HG03439 (cell line): ENCODE measurements at regions not wholly inside any gene's neighbourhood (a gene's known extent, or its start where the extent isn't known, plus 50 kb on each side); places are given as distances from the start of the nearest gene placed in this dataset.
"Not testable (repeated sequence)": the region's sequence is repeated elsewhere in the genome, so short reads cannot be mapped to it uniquely, and the experiment has no call there.

ENCODE experiments used
- ATAC-seq: cut with Tn5 transposase; IDR thresholded peaks from one replicate; pipeline ENCODE4 v1.9.1; 2021; ENCODE audit warnings: mild to moderate bottlenecking, moderate library complexity; ENCODE audit not compliant: unreplicated experiment

DNA sequence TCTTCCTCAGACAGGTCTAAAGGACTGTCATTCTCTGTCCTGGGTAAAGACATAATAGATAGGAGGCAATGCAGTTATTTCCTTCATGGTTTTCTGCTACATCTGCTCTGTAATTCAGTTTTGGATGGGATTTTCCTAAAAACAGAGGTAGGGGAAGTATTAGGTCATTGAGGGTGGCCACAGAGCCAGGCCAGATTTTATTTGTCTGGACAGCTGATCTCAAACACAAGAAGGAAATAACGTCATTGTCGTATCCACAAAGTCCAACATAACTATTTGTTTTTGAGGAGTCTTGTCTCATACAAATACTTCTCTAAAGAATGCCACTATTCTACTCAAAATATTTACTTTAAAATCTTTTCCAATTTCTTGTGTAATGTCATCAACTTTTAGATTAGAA lies 154.8 kb upstream of the MAP2 start:
- no peak for ATAC-seq

DNA sequence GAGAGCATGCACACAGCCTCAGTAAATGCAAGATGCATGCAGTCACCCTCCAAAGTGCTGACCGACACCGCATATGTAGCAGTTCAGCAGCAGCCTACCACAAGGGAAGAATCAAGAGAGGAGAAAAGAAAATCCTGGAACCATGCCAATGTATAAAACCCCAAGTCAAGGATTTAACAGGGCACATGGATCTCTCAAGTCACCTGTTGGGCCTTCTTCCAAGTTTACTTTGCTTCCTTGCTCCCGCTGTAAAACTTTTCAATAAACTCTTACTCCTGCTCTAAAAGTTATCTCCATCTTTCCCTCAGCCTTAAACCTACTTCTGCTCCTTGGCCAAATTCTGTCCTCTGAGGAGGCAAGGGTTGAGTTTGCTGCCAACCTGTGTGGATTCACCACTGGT lies 147.8 kb upstream of the MAP2 start:
- no peak for ATAC-seq

DNA sequence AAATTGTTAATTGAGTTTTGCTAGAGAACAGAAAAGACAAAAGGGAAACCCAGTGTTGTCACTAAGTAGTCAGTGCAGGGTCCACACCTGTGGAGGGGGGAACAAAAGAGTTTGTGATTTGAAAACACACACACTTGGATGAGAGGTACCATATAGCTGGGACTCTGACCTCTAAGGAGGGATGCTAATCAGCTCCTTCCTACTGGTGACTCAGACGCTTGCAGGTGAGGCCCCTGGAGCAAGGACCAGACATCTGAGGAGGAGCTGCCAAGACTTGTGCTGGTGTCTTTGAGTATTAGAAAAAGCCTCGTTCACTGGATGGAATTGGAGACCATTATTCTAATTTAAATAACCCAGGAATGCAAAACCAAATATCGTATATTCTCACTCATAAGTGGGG lies 146.4 kb upstream of the MAP2 start:
- no peak for ATAC-seq

DNA sequence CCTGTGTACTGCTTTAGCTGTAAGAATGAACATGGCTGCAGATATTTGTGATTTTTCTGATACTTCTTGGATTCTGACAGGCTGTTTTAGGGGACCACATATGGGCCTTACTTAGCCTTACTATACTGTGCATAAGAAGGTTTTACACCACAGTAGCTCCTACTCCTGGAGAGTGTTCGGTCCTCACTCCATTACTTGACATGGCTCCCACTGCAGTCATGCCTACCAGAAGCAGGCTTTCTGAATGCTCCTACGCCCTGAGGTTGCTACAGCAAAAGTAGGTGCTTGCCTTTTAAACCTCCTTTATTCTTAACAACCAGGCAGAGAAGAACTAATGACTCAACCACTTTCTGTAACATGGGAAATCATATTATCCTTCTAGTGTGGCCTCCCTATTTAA lies 125.2 kb upstream of the MAP2 start:
- no peak for ATAC-seq

DNA sequence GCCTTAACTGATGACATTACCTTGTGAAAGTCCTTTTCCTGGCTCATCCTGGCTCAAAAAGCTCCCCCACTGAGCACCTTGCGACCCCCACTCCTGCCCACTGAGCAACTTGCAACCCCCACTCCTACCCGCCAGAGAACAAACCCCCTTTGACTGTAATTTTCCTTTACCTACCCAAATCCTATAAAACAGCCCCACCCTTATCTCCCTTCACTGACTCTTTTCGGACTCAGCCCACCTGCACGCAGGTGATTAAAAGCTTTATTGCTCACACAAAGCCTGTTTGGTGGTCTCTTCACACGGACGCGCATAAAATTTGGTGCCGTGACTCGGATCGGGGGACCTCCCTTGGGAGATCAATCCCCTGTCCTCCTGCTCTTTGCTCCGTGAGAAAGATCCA lies 124.4 kb upstream of the MAP2 start:
- not testable (repeated sequence) for ATAC-seq

DNA sequence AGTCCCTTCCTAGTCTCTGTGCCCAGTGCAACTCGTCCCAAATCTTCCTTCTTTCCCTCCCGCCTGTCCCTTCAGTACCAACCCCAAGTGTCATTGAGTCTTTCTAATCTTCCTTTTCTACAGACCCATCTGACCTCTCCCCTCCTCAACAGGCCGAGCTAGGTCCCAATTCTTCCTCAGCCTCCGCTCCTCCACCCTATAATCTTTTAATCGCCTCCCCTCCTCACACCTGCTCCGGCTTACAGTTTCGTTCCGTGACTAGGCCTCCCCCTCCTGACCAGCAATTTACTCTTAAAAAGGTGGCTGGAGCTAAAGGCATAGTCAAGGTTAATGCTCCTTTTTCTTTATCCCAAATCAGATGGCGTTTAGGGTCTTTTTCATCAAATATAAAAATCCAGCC lies 123.1 kb upstream of the MAP2 start:
- not testable (repeated sequence) for ATAC-seq

DNA sequence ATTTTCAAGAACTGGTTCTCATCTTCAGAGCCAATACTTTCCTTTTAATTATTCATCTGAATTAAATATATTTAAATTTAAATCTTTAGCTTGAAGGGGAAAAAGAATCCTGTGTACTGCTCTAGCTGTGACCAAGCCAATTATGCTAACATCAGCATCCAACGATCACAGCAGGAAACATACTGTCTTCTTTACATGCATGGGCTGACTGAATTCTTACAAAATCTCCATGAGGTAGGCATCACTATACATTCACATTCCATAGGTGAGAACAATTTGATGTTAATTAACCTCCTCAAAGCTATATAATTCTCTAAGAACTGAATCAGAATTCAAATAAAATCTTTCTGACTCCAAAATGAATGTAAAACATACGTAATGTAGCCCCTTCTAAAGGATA lies 118.8 kb upstream of the MAP2 start:
- ATAC-seq, result no peak

DNA sequence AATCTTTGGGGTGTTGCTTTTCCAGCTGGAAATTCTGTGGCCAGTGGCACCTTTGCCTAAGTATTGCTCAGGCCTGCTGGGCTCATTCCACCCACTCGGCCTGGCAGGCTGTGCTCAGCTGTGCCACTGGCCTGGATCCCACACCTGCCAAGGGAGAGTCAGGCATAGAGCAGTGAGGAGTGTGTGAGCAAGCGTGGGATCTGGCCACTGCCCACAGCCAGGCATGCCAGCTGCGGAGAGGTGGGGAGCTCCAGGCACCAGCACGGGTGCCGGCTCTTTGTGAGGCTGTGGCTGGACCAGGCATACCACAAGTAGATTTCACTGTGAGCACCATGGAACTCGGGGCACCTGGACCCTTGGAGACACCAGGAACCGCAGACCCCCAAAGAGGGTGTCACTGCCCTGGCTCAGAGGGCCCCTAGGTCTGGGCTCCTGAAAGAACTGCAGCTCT lies 118.1 kb upstream of the MAP2 start:
- ATAC-seq, result no peak

DNA sequence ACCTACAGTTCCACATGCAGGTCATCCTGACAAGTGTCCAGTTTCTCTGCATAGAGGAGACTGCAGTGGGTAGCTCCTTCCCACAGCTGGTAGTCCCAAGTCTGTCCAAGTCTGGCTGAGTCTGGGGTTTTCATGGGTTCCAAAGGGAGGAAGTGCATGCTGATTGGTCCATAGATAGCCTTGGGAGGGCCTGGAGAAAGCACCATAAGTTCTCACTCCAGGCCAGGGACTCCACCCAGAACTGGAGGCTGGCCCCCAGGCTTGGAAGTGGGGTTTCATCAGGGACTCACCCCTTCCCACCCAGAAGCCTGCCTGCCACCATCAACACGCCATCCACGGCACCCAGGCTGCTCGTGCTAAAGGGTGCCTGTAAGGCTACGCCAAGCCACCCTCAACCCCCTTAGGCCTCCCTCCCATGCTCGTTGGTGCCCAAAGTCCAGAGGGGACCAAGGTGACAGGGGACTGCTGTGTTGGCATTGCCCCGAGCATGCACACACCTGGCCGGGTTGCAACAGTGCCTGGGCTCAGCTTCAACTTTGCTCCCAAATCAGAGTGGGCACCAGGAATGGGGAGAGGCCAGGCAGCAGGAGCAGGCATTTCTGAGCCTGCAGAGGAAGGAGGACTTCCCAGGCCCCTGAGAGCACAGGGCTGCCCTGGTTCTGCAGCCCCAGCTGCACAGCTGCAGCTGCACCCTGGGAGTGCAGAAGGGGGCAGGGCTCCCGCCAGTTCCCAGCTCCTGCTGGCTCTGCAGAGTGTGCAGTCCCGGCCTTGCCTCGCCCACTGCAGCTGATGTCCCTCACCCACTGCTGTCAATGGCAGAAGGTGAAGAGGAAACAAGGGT lies 116.5 kb upstream of the MAP2 start:
- ATAC-seq, result no peak

DNA sequence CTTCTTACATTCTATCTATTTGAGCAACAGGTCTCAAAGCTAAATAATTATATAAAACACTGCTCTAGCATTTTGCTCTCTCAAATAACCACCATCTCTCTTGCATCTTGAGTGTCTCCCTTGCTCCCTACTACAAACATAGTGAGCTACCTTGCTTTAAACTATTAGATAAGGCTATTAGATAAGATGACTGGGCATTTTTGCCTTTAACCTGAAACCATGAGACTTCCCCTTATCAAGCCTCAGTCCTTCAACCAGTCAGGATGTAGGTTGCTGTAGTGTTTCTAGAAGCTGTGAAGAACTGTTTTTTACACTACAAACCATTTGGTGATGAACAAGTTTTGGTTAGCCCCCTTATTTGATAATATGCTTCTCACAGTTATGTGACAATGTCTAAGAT lies 115.4 kb upstream of the MAP2 start:
- ATAC-seq, result no peak

DNA sequence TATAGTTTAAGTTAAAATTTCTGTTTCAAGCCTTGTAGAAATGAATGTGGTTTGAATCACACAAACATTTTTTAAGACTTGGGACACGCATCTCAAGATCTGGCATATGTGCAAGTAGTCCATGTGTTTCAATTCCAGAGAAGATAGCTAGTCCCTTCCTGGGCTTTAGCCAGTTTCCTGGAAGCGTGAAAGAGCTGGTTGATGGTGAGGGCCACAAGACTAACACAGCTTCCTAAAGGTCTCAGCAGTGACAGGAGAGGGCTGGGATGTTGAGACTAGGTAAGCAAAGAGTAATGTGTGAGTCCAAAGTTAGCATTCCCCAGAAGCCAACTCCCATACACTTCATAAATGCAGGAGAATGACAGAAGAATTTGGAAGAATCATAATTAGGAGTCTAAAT lies 111.9 kb upstream of the MAP2 start:
- ATAC-seq, result no peak

DNA sequence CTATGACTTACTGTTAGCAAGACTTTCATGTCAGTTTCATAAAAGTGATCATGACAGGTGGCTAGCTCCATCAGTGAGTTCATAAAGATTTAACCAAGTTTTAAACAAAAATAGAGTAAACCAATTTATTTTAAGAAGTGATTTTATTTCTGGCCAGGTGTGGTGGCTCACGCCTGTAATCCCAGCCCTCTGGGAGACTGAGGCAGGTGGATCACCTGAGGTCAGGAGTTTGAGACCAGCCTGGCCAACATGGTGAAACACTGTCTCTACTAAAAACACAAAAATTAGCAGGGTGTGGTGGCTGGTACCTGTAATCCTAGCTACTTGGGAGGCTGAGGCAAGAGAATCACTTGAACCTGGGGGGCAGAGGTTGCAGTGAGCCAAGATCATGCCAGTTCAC lies 111.4 kb upstream of the MAP2 start:
- ATAC-seq, result not testable (repeated sequence)

DNA sequence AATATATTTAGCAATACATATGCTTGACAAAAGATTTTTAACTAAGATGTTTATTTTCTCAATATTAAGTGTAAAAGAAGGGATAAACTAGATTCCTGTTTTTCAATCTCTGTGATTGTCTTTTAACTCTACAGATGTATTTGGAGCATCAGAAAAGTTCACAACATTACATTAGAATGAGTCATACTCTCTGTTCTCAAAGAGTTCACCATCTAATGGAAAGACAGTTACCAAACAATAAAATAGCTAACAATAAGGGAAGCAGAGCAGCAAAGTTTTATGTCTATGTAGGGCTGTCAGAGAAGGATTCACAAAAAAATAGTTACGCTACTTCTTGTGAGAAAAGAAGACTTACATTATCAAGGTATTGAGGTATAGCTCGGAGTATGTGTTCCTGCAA lies 109.2 kb upstream of the MAP2 start:
- ATAC-seq, result no peak

DNA sequence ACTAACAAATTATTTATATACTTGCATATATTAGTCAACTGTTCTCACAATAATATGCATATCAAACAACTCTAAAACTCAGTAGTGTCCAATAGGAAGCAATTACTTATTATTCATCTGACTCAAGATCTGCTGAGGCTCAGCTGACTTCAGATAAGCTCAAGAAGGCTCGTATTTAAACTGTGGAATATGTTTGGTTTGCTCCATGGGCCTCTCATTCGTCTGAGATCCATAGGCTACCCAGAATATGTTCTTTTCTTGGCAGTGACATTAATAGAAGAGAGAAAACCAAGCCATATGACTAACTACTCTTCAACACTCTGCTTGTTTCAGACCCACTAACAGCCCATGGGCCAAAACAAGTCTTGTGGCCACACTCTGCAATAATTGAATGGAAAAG lies 107.7 kb upstream of the MAP2 start:
- no peak for ATAC-seq

DNA sequence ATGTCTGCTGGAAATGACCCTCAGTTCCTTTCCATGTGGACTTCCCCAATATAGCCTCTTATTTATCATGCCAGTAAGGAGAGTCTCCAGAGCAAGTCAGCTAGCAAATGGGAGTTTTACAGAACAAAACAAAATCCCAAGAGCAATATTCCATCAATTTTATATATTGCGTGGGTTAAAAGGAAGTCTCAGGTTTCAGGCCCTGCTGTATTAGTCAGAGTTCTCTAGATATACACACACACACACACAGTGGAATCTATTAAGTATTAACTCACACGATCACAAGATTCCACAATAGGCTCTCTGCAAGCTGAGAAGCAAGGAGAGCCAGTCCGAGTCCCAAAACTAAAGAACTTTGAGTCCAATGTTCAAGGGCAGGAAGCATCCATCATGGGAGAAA lies 102.8 kb upstream of the MAP2 start:
- no peak for ATAC-seq

DNA sequence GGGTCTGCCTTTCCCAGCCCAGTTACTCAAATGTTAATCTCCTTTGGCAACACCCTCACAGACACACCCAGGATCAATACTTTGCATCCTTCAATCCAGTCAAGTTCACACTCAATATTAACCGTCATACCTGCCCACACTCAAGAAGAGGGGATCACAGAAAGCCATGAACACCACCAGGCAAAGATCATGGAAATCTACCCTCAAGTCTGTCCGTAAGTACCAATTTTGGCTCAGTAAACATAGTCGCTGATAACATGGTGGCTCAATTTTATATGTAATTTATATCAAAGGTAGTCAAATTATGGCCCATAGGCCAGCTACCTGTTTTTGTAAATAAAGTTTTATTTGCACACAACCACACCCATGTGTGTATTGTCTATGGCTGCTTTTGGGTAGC lies 102.3 kb upstream of the MAP2 start:
- ATAC-seq, result no peak

DNA sequence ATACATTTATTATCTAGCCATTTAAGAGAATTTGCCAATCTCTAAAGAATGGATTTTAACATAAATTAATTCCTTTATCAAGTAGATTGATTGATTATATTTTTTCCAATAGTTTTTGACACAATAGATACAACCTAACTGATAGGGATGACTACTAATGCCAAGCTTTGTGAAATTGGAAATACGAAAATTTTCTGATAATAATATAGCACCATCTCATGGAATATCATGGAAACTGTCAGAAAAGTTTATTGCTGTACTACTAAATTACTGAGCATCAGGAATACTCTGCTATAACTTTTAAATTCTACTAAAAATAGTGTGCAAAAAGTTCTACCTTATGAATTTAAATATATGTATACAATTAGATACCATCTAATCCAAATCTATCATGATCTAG lies 101.8 kb upstream of the MAP2 start:
- ATAC-seq, result no peak

DNA sequence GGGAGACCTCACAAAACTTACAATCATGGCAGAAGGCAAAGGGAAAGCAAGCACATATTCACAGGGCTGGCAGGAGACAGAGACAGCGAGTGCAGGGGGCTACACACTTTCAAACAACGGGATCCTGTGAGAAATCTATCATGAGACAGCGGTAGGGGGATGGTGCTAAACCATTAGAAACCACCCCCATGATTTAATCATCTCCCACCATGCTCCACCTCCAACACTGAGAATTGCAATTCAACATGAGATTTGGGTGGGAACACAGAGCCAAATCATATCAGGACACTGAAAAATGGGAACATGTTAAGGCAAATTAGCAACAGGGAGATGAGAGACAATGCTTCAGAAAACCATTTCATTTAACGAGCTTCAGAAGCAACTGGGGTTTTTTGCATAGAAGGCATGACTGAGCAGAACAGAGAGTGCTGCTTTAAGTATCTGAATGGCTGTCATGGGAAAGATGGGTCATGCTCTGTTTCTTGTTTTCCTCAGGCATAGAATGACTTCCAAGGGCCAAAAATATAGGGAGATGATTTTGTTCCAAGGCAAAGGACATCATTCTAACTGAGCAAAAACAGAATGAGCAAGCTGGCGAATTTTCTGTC lies 100.8 kb upstream of the MAP2 start:
- no peak for ATAC-seq

DNA sequence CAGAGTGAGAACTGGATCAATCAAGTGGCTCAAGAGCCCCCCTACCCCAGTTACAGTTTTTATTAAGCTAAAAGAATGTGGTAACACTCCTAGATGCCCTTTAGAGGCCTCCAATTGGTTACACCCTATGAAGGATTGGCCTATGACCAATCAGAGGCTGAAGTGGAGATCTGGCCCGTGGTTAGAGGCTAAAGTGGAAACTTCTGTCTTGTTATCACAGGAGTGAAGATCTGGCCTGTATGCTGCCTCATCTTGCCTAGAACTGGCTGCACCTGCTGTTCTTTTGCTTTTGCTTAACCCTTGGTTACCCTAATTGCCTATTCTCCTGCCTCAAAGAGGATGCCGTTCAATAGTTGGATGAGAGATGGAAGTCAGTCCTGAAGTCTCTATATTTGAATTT lies 100.1 kb upstream of the MAP2 start:
- ATAC-seq, result no peak

DNA sequence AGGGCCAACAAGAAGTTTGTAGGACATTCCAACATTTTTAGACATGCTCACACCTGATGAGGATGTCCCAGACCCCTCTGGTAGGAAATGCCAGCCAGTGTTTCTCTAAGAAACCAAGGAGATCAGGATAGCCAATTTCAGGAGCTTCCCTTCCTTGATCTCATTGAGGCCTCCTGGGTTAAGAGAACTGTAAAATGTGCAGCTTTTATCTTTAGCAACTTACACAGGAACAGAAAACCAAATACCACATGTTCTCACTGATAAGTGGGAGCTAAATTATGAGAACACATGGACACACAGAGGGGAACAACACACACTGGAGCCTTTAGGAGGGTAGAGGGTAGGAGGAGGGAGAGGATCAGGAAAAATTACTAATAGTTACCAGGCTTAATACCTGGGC lies 99.6 kb upstream of the MAP2 start:
- ATAC-seq, result no peak

DNA sequence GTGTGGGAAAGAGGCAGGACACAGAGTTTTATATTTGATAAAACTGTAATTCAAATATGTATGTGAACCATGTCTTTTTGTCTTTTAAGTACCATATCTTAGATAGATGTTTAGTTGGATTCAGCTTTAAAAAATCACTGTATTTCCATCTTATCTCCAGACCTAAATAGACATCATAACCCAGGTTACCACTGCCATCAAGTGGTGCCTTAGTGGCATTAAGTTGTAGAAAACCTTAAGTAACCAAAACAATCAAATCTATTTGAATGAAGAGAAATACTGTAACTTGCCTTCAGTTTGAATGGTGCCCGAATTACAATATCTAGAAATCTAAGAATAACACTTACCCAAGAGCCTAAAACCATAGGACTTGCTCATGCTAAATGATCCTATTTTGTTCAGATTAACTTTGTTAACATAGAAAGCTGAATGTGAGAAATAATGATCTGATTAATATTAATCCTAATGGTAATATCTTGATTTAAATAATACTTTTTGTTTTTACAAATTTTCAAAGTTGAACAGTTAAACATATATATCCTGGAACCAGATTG lies 92.5 kb upstream of the MAP2 start:
- ATAC-seq, result no peak
